ENCODE measurements at regions not wholly inside any gene's neighbourhood (a gene's known extent, or its start where the extent isn't known, plus 50 kb on each side); places are given as distances from the start of the nearest gene placed in this dataset.

- no peaks in the 10 kb centered on the region for H3K9me3 ChIP-seq (ENCODE audit: control insufficient read depth in 2 of 3, insufficient read depth in 1 of 3, low read length in 3 of 3)
- H3K36me3 ChIP-seq (ENCODE audit: control insufficient read depth in 2 of 3, insufficient read depth in 3 of 3, low read length in 3 of 3): no peaks in the 10 kb centered on the region
- H3K27ac ChIP-seq (ENCODE audit: low read depth in 2 of 2, low read length in 2 of 2): no peak overlapping the region
- no peak overlapping the region for H3K9ac ChIP-seq (ENCODE audit: low read length in 3 of 3)
- no peak for TF ChIP-seq CTCF (IDR thresholded peaks at IDR 0.05; ENCODE audit: borderline replicate concordance, extremely low read depth, insufficient read depth)
- peaks cover 0 to 6% (median 0%) of the 10 kb centered on the region in 3 donors for H3K4me1 ChIP-seq (ENCODE audit: control insufficient read depth in 2 of 3, insufficient read depth in 2 of 3, low read depth in 1 of 3, low read length in 3 of 3)
- H3K27me3 ChIP-seq (ENCODE audit: control insufficient read depth, insufficient read depth, low read length): no peaks in the 10 kb centered on the region
- H3K4me3 ChIP-seq (ENCODE audit: low read length in 3 of 3): no peak overlapping the region
- intact Hi-C loops (cut with DNase I): no loop called here
- FAIRE-seq (no peak), DNase-seq (no peak)
Measured at GRCh38 chr17:68661265-68662036, 60.3 kb upstream of the FAM20A start.

- H3K9me3 ChIP-seq (ENCODE audit: control insufficient read depth in 2 of 3, insufficient read depth in 1 of 3, low read length in 3 of 3): no peaks in the 10 kb centered on the region
- H3K4me1 ChIP-seq (ENCODE audit: control insufficient read depth in 2 of 3, insufficient read depth in 2 of 3, low read depth in 1 of 3, low read length in 3 of 3): peaks cover 0 to 6% (median 0%) of the 10 kb centered on the region in 3 donors
- no peak overlapping the region for H3K4me3 ChIP-seq (ENCODE audit: low read length in 3 of 3)
- no peak overlapping the region for H3K27ac ChIP-seq (ENCODE audit: low read depth in 2 of 2, low read length in 2 of 2)
- intact Hi-C loops (cut with DNase I): no loop called here
- FAIRE-seq (no peak), DNase-seq (no peak)
- no peak for TF ChIP-seq CTCF (IDR thresholded peaks at IDR 0.05; ENCODE audit: borderline replicate concordance, extremely low read depth, insufficient read depth)
- H3K27me3 ChIP-seq (ENCODE audit: control insufficient read depth, insufficient read depth, low read length): no peaks in the 10 kb centered on the region
- H3K9ac ChIP-seq (ENCODE audit: low read length in 3 of 3): no peak overlapping the region
- no peaks in the 10 kb centered on the region for H3K36me3 ChIP-seq (ENCODE audit: control insufficient read depth in 2 of 3, insufficient read depth in 3 of 3, low read length in 3 of 3)
Measured at GRCh38 chr17:68660302-68660701, 59.1 kb upstream of the FAM20A start.

- no peak for TF ChIP-seq CTCF (IDR thresholded peaks at IDR 0.05; ENCODE audit: borderline replicate concordance, extremely low read depth, insufficient read depth)
- Histone ChIP-seq H3K27ac (ENCODE audit: low read depth in 2 of 2, low read length in 2 of 2) (no peak overlapping the region), H3K4me1 (ENCODE audit: control insufficient read depth in 2 of 3, insufficient read depth in 2 of 3, low read depth in 1 of 3, low read length in 3 of 3) (peaks cover 0 to 6% (median 0%) of the 10 kb centered on the region in 3 donors), H3K9me3 (ENCODE audit: control insufficient read depth in 2 of 3, insufficient read depth in 1 of 3, low read length in 3 of 3) (no peaks in the 10 kb centered on the region), H3K27me3 (ENCODE audit: control insufficient read depth, insufficient read depth, low read length) (no peaks in the 10 kb centered on the region), H3K9ac (ENCODE audit: low read length in 3 of 3) (no peak overlapping the region), H3K4me3 (ENCODE audit: low read length in 3 of 3) (no peak overlapping the region), H3K36me3 (ENCODE audit: control insufficient read depth in 2 of 3, insufficient read depth in 3 of 3, low read length in 3 of 3) (no peaks in the 10 kb centered on the region)
- intact Hi-C loops (cut with DNase I): no loop called here
- FAIRE-seq (no peak), DNase-seq (no peak)
Measured at GRCh38 chr17:68658999-68659780, 58.0 kb upstream of the FAM20A start.

Measured in kidney (tissue), 13 donors.